ENCODE measurements at regions not wholly inside any gene's neighbourhood (a gene's known extent, or its start where the extent isn't known, plus 50 kb on each side); places are given as distances from the start of the nearest gene placed in this dataset.

- TF ChIP-seq, protein P1, sequence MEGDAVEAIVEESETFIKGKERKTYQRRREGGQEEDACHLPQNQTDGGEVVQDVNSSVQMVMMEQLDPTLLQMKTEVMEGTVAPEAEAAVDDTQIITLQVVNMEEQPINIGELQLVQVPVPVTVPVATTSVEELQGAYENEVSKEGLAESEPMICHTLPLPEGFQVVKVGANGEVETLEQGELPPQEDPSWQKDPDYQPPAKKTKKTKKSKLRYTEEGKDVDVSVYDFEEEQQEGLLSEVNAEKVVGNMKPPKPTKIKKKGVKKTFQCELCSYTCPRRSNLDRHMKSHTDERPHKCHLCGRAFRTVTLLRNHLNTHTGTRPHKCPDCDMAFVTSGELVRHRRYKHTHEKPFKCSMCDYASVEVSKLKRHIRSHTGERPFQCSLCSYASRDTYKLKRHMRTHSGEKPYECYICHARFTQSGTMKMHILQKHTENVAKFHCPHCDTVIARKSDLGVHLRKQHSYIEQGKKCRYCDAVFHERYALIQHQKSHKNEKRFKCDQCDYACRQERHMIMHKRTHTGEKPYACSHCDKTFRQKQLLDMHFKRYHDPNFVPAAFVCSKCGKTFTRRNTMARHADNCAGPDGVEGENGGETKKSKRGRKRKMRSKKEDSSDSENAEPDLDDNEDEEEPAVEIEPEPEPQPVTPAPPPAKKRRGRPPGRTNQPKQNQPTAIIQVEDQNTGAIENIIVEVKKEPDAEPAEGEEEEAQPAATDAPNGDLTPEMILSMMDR (IDR thresholded peaks at IDR 0.05) = no peak
- no peak for TF ChIP-seq POLR2A (IDR thresholded peaks at IDR 0.05)
These were observed 83.0 kb upstream of the MIR17HG start for GRCh38 chr13:91264484-91264883.
